HG02852 (cell line): ENCODE measurements at regions not wholly inside any gene's neighbourhood (a gene's known extent, or its start where the extent isn't known, plus 50 kb on each side); places are given as distances from the start of the nearest gene placed in this dataset.

ENCODE experiments used
- ATAC-seq: cut with Tn5 transposase; IDR thresholded peaks from one replicate; pipeline ENCODE4 v1.9.1; 2021; ENCODE audit warnings: mild to moderate bottlenecking, moderate library complexity; ENCODE audit not compliant: unreplicated experiment

DNA sequence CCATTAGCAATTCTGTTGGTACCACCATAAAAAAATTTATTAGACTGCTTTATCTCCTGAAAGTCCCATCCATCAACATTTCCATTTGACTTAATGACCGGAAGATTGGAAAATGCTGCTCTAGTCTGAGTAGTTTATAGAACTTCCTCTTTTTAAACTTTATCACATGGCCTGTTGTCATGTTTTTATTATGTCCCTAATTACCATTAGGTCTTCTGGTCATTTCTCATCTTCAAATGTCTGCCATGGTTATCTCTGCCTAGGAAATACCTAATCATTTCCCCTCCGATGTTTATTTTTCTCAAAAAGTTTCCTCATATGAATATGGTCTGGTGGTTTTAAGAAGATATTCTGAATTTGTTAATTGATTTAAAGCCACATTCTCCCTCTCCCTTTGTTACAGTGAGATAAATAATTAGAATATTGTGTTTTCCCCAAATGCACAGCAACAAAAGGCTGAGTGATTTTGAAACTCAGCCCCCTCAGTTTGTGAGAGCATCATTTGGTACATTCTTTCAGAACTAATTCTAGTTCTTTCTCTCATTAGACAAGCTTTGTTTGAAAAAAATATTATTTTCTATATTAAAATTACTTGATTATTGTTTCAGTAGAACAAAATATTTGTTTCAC lies 317.1 kb upstream of the ST6GAL2 start:
- ATAC-seq, result peak; percentile 54

GRCh38 chr2:107215401-107216350 lies 329.7 kb upstream of the ST6GAL2 start:
- no peak for ATAC-seq

DNA sequence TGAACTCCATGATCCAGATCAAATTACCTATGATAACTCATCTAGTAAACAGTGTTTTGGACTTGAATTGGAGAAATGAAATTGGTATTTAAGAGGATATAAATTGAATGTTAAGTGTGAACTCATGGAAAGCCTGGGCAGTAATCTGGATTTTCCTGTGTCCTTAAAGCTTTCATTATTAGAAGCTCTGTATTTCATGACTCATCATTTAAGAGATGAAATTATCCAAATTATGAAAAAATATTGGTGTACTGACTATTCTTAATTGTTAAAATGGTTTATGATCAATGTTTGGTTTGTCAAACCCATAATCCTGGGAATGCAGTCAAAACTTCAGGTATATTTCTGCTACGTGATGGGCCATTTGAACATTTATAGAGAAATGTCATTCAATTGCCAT lies 332.2 kb upstream of the ST6GAL2 start:
- no peak for ATAC-seq

DNA sequence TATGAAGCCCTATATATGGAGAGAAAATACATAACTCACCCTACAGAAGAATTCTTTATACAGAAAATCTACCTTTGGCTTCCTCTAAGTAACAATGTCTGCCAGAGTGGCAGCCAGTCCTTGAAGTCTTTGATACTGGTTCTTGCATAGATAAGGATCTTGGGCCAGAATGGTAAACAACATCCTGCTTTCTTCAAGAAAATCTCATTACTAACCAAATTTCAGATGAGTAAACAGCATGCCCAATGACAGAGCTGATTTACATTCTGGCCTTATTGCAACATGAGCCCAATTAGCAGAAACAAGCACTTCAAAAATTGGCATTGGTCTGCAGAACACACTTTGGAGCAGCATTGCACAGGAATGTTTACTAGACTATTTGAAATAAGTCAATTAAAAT lies 336.5 kb upstream of the ST6GAL2 start:
- ATAC-seq, result no peak

- no peak for ATAC-seq
Measured at GRCh38 chr2:107235491-107236254, 349.7 kb upstream of the ST6GAL2 start.

DNA sequence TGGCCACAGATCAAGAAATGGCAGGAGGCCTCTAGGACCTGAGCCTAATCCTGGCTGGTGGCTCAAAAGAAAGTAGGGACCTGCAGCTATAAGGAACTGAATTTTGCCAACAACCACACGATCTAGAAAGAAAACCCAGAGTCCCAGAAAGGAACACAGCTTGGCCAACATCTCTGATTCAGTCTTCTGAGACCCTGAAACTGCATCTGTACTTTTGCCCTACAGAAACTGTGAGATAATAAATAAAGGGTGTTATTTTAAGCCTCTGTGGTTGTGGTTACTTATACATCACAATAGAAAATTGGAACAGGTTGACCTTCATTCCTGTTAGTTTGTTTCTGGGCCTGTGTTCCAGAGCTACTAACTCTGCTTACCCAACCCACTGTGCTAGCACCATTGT lies 356.8 kb upstream of the ST6GAL2 start:
- no peak for ATAC-seq

GRCh38 chr2:107248932-107249331 lies 363.0 kb upstream of the ST6GAL2 start:
- ATAC-seq, result no peak

DNA sequence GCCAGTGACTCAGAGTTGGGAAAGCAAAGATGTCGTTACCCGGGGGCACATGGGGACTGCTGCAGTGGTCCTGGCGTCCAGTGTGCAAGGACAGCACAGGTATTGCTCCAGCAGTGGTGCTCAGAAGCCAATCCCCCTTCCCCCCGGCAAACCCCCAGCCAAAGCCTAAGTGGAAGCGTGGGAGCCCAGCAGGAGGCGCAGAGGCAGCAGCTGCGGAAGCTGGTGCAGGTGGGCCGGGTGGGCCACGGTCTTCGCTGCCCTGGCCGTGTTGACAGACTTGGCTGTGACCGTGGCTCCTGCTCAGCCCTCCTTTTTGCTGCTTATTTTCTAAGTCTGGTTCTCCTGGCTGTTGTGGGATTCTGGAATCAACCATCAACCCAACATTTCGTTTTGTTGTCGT lies 369.8 kb upstream of the ST6GAL2 start:
- no peak for ATAC-seq

DNA sequence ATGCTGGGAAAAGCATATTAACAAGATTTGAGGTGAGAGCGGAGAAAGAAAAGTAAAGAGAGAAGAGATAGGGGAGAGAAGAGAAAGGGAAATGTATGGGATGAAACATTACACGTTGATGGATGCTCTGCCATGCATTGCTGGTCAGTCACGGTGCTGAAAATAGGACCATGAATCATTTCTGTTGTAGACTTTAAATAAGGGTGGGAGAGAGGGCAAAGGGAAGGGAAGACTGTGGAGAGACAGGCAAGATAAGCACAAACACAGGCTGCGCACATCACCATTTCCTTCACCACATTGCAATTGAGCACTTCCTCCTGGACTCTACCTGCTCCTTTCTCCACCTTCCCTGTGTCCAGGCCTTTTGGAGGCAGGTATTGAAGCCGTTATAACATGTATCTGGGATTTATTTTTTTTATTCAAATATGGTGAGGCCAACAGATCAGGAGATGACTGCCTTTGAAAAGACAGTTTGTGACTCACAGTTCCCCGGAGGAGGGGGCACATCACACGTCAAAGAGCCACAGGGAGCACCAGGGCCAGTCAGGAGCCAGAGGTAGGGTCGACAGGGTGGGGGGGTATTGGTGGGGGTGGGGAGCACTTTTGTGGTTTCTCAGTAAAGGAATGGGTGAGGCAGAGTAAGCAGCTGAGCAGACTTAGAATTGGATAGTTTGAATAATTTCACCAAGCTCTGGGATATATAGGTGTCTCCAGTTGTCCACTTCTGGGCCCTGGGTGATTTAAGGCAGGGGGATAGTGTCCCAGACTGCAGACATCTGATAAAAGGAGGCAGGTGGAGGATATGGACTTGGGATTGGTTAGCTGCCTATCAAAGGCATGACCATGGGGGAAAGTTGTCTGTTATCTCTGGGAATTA lies 372.8 kb upstream of the ST6GAL2 start:
- no peak for ATAC-seq

DNA sequence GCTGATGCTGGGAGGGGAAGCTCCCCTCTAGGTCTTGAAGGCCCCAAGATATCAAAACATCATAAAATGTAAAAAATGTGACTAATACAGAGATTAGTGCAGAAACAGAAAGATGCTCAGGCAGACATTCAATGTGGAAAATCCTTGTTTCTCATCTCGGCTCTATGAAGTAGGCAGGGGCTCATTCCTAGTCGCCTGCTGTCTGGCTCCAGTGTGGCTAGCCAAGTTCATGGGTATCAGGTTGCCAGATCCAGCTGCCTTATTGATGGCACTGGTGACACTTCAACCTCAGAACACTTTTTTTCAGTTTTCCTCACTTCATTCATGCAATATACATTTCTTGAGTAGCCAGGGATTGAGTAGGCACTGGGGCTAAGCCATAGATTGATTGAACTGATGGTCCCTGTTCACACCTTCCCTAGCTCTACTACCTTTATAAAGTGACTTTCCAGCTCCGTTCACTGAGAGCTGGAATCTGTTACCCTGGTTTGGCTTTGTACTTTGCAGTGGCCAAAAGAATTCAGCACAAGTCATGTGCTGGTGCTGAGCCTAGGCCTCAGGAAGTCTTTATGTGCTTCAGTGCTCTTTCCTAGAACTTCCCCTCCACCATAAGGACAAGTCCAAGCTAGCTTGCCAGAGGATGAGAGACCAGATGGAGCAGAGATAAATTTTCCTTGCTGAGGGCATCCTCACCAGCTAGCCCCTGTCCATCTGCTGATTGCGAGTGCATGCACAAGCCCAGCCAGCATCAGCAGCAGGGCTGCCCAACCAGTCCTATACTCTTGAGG lies 373.6 kb upstream of the ST6GAL2 start:
- no peak for ATAC-seq

- no peak for ATAC-seq
Measured at GRCh38 chr2:107263628-107264027, 377.7 kb upstream of the ST6GAL2 start.

- ATAC-seq, result no peak
Measured at GRCh38 chr2:107264184-107264583, 378.2 kb upstream of the ST6GAL2 start.

DNA sequence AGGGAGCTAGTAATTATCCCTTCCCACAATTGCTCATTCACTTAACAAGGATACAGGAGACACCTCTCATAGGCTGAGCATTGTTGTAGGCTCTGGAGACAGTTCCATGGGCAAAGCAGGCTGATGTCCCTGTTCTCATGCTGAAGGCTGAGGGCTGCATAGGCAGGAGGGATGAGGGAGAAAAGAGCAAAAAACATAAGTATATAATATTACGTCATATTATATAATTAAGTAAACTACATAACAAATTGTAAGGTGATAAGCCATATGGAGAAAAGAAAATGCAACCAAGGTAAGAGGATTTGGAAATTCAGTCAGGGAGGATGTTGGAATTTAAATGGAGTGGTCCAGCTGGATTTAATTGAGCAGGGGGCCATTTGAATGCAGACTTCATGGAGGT lies 380.6 kb upstream of the ST6GAL2 start:
- ATAC-seq, result no peak

- ATAC-seq, result no peak
Measured at GRCh38 chr2:107267086-107267485, 381.1 kb upstream of the ST6GAL2 start.

GRCh38 chr2:107276034-107276433 lies 390.1 kb upstream of the ST6GAL2 start:
- ATAC-seq, result no peak

- no peak for ATAC-seq
Measured at GRCh38 chr2:107278672-107279071, 392.7 kb upstream of the ST6GAL2 start.

DNA sequence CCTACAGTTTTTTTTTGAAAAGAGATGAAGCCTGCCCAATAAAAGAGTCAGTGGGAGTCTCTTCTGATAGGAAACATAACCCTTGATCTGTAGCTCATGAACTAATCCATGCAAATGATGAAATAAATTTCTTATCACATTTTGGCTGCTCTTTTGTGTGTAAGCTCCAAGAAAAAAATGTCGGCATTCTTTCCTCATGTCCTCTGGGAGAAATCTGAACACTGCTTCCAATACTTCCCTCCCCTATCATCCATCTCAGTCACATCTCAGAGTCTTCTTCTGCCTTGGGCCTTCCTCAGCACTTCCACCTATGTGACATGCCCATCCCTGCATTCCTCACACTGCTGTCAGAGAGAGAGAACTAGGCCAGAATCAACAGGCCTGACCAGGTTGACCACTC lies 395.7 kb upstream of the ST6GAL2 start:
- ATAC-seq, result no peak

DNA sequence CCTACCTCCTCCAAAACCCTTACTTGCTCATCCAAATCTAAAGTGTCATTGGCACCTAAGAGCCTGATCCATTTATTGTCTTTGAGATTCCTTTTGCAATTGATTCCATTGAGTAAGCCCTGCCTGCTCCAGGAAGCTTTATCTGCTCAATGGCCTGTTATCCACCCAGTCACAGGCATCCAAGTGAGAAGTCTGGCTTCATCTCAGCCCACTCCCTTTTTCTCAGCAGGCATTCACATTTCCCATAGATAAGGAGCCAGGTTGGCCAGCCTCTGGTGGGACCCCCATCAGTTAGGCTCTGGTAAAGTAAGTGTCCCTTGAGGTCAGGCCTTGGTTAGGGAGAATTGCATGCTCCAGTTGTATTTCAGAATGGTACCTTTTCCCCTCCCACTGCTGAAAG lies 396.2 kb upstream of the ST6GAL2 start:
- ATAC-seq, result no peak

DNA sequence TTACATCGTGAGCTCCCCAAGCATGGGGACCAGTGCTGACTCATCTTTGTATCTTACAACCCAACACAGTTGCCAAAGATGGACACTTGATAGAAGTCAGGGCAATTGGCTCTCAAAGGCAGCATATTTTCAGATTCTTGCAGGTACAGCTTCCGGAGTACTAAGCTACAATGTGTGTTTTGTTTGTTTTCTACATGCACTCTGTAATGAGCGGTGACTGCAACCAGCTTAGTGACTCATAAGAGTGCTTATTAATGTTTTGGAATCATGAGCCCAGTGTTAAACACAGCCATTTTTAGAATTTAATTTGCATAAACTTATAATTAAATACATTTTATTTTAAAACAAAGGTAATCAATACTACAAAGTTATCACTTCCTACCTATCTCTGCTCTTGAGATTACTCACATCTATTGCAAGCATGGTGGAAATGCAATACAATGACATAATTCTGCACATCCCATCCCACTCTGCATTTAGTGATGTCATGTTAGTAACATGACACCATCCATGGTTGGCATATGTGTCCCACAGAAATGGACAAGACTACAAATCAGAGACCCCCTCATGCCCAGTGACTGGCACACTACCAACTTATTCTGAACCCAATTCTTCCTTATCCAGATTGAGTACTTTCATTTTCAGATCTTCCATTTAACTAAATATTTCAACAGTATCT lies 399.8 kb upstream of the ST6GAL2 start:
- no peak for ATAC-seq
